Thoracic aorta (tissue), 2 donors: ENCODE measurements at regions not wholly inside any gene's neighbourhood (a gene's known extent, or its start where the extent isn't known, plus 50 kb on each side); places are given as distances from the start of the nearest gene placed in this dataset.
"Not testable (repeated sequence)": the region's sequence is repeated elsewhere in the genome, so short reads cannot be mapped to it uniquely, and the experiment has no call there.

Source experiments
- ATAC-seq: fragments of 150-250 bp; one replicate; pipeline ENCODE4 v1.8.0; 2017; ENCODE audit warnings: low read depth; ENCODE audit not compliant: insufficient number of reproducible peaks, low FRiP score
- DNase-seq: peaks from one replicate; pipeline ENCODE4 v3.0.0-alpha.2; 2020; ENCODE audit warnings: low spot score
- H3K27ac ChIP-seq, 2 donors: fragments of 200-600 bp; sonication (generic); 1 replicate in 1 of 2; 2 replicates in 1 of 2; pipeline ENCODE4 v1.5.1; 2016; ENCODE audit warnings: mild to moderate bottlenecking in 2 of 2, moderate library complexity in 2 of 2
- H3K27me3 ChIP-seq: fragments of 200-600 bp; sonication (generic); replicated peaks from 2 replicates; pipeline ENCODE4 v1.6.0; 2016; ENCODE audit warnings: mild to moderate bottlenecking; ENCODE audit not compliant: insufficient read depth
- H3K36me3 ChIP-seq: fragments of 200-600 bp; sonication (generic); one replicate; pipeline ENCODE4 v1.5.1; 2016
- H3K4me1 ChIP-seq, 2 donors: fragments of 200-600 bp; sonication (generic); 1 replicate in 1 of 2; 2 replicates in 1 of 2; pipeline versions ENCODE4 v1.5.1 to v1.6.0; 2016; ENCODE audit warnings: low read depth in 2 of 2, mild to moderate bottlenecking in 1 of 2; ENCODE audit not compliant: control insufficient read depth in 1 of 2
- H3K4me3 ChIP-seq: fragments of 200-600 bp; sonication (generic); 2 replicates; pipeline ENCODE4 v1.5.1; 2016; ENCODE audit warnings: mild to moderate bottlenecking
- H3K9me3 ChIP-seq: fragments of 200-600 bp; sonication (generic); 2 replicates; pipeline ENCODE4 v1.5.1; 2016
- TF ChIP-seq, protein P1 (sequence below): fragments of 200-600 bp; sonication (generic); IDR thresholded peaks from one replicate; pipeline ENCODE4 v1.5.1; 2019; ENCODE audit warnings: antibody characterized with exemption

DNA sequence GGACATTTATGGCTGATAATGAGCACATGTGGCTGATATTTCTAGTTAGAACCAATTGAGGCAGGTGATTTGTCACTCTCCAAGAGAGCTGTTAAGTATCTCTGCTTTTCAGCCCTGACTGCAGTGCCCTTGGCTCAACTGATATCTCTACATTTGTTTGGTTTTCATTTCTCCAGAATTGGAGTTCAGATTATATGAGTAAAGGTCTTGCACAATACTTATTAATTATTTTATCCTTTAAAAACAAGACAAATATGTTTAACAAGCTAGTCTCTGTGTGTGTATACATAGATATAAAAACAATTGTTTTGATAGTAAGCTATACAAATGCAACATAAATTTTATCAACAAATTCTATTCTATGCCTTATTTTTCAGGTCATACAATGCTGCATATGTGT, 105.2 kb downstream of the BRMS1L start:
- no peak for ATAC-seq
- TF ChIP-seq, protein P1, sequence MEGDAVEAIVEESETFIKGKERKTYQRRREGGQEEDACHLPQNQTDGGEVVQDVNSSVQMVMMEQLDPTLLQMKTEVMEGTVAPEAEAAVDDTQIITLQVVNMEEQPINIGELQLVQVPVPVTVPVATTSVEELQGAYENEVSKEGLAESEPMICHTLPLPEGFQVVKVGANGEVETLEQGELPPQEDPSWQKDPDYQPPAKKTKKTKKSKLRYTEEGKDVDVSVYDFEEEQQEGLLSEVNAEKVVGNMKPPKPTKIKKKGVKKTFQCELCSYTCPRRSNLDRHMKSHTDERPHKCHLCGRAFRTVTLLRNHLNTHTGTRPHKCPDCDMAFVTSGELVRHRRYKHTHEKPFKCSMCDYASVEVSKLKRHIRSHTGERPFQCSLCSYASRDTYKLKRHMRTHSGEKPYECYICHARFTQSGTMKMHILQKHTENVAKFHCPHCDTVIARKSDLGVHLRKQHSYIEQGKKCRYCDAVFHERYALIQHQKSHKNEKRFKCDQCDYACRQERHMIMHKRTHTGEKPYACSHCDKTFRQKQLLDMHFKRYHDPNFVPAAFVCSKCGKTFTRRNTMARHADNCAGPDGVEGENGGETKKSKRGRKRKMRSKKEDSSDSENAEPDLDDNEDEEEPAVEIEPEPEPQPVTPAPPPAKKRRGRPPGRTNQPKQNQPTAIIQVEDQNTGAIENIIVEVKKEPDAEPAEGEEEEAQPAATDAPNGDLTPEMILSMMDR = no peak
- DNase-seq = no peak
- no peaks in the 10 kb centered on the region for H3K27me3 ChIP-seq
- H3K4me3 ChIP-seq = no peak overlapping the region
- H3K36me3 ChIP-seq = no peaks in the 10 kb centered on the region
- H3K9me3 ChIP-seq = no peaks in the 10 kb centered on the region
- H3K4me1 ChIP-seq = no peaks in the 10 kb centered on the region
- H3K27ac ChIP-seq = no peak overlapping the region

DNA sequence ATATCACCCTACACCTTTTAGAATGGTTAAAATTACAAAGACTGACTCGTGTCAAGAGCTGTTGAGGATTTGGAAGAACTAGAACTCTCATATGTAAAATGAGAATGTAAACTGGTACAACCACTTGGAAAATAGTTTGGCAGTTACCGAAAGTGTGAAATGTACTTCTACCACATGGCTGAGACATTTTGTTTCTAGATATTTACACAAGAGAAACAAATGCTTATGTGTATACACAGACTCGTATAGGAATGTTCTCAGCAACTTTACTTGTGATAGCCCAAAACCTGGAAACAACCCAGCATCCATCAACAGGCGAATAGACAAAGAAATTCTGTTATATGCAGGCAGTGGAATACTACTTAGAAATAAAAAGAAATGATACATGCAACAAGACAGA, 103.0 kb downstream of the BRMS1L start:
- H3K36me3 ChIP-seq = no peaks in the 10 kb centered on the region
- H3K27ac ChIP-seq = no peak overlapping the region
- no peaks in the 10 kb centered on the region for H3K9me3 ChIP-seq
- DNase-seq (no peak), ATAC-seq (no peak)
- TF ChIP-seq, protein P1 = no peak
- H3K4me3 ChIP-seq = no peak overlapping the region
- H3K4me1 ChIP-seq = no peaks in the 10 kb centered on the region
- no peaks in the 10 kb centered on the region for H3K27me3 ChIP-seq

DNA sequence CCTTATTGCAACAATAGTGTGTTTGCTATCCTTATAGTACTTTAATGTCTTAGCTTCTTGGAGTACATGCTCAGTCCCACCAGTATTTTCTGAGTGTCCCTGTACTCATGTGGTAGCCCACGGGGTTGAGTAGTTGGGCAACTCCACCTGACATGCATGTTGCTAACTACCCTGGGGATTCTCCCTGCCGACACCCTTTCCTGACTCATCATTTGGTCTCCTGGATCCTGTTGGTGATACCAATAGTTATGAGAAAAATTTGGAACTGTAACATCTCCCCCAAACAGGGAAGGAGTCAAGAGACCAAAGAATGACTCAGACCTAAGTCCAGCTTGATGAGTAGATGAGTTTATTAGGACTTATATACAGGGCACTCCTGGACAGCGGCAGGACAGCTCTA, 101.6 kb downstream of the BRMS1L start:
- ATAC-seq (no peak), DNase-seq (no peak)
- no peak overlapping the region for H3K4me3 ChIP-seq
- no peaks in the 10 kb centered on the region for H3K4me1 ChIP-seq
- H3K27me3 ChIP-seq = no peaks in the 10 kb centered on the region
- TF ChIP-seq, protein P1 = no peak
- no peak overlapping the region for H3K27ac ChIP-seq
- no peaks in the 10 kb centered on the region for H3K9me3 ChIP-seq
- H3K36me3 ChIP-seq = no peaks in the 10 kb centered on the region

GRCh38 chr14:35925319-35925718, 99.2 kb downstream of the BRMS1L start:
- TF ChIP-seq, protein P1 = no peak
- Histone ChIP-seq H3K36me3 (no peaks in the 10 kb centered on the region), H3K4me3 (no peak overlapping the region), H3K4me1 (no peaks in the 10 kb centered on the region), H3K27me3 (no peaks in the 10 kb centered on the region), H3K27ac (no peak overlapping the region), H3K9me3 (no peaks in the 10 kb centered on the region)
- DNase-seq = no peak
- ATAC-seq = no peak

DNA sequence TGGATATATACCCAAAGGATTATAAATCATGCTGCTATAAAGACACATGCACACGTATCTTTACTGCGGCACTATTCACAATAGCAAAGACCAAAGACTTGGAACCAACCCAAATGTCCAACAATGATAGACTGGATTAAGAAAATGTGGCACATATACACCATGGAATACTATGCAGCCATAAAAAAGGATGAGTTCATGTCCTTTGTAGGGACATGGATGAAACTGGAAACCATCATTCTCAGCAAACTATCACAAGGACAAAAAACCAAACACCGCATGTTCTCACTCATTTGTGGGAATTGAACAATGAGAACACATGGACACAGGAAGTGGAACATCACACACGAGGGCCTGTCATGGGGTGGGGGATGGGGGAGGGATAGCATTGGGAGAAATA, 96.5 kb downstream of the BRMS1L start:
- not testable (repeated sequence) for H3K27me3 ChIP-seq, ATAC-seq, DNase-seq, H3K36me3 ChIP-seq, H3K4me1 ChIP-seq, H3K4me3 ChIP-seq, H3K9me3 ChIP-seq, H3K27ac ChIP-seq

DNA sequence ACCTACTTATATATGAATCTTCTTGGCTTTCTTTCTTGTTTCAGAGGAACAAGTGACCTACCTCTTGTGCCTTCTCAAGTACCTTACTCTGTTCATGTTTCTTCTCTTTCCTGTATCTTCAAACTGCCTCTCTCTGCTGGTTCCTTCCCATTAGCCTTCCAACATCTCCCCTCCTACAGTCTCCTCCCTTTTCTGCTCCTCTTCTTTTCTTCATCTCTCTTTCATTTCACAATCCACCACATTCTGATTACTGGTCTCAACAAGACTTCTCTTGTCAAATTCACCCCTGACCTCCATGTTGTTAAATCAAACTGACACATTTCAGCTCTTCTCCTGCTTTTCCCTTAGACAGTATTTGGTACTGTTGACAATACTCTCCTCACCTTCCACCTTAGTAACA, 95.6 kb downstream of the BRMS1L start:
- TF ChIP-seq, protein P1 = no peak
- ATAC-seq = no peak
- Histone ChIP-seq H3K36me3 (no peaks in the 10 kb centered on the region), H3K4me1 (no peaks in the 10 kb centered on the region), H3K27me3 (no peaks in the 10 kb centered on the region), H3K27ac (no peak overlapping the region), H3K9me3 (no peaks in the 10 kb centered on the region), H3K4me3 (no peak overlapping the region)
- DNase-seq = no peak
